ENCODE measurements at regions not wholly inside any gene's neighbourhood (a gene's known extent, or its start where the extent isn't known, plus 50 kb on each side); places are given as distances from the start of the nearest gene placed in this dataset.

DNA sequence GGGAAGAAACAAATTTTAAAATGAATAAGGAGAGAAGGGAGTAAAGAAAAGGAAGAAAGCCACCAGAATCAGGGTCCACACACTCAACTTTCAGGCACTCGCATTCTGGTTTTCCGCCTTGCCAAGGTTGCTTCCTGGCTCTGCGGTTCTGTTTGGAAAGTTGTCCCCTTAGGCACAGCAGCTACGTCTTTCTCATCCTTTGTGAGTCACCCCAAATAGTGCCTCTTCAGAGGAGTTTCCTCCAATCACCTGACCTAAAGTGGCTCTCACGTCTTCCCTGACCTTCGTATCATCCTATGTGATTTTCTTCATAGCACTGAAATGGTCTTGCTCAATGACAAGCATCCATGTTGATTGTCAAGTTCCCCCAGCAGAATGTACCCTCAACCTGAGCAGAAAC, 99.5 kb upstream of the TMCC3 start:
- TF ChIP-seq EZH2 (IDR thresholded peaks at IDR 0.05; ENCODE audit: borderline replicate concordance, low read length) = no peak
- TF ChIP-seq, protein P1, sequence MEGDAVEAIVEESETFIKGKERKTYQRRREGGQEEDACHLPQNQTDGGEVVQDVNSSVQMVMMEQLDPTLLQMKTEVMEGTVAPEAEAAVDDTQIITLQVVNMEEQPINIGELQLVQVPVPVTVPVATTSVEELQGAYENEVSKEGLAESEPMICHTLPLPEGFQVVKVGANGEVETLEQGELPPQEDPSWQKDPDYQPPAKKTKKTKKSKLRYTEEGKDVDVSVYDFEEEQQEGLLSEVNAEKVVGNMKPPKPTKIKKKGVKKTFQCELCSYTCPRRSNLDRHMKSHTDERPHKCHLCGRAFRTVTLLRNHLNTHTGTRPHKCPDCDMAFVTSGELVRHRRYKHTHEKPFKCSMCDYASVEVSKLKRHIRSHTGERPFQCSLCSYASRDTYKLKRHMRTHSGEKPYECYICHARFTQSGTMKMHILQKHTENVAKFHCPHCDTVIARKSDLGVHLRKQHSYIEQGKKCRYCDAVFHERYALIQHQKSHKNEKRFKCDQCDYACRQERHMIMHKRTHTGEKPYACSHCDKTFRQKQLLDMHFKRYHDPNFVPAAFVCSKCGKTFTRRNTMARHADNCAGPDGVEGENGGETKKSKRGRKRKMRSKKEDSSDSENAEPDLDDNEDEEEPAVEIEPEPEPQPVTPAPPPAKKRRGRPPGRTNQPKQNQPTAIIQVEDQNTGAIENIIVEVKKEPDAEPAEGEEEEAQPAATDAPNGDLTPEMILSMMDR (conservative IDR thresholded peaks at IDR 0.05 in 1 of 2, IDR thresholded peaks at IDR 0.05 in 1 of 2; ENCODE audit: extremely low read depth in 1 of 2, insufficient read depth in 1 of 2, low read depth in 1 of 2, low read length in 2 of 2) = no peak
